Transverse colon (tissue), 4 donors: ENCODE measurements at regions not wholly inside any gene's neighbourhood (a gene's known extent, or its start where the extent isn't known, plus 50 kb on each side); places are given as distances from the start of the nearest gene placed in this dataset.

Experiments
- EP300 ChIP-seq: sonication (generic); formaldehyde crosslinking; IDR thresholded peaks from one replicate; pipeline ENCODE4 v1.6.1; 2017; ENCODE audit warnings: antibody characterized with exemption, low read depth
- POLR2A ChIP-seq: fragments of 450-650 bp; IDR thresholded peaks from one replicate; pipeline ENCODE4 v1.6.1; 2016; ENCODE audit warnings: antibody characterized with exemption, mild to moderate bottlenecking, moderate library complexity
- POLR2AphosphoS5 ChIP-seq, 3 donors: sonication (generic); formaldehyde crosslinking; IDR thresholded peaks; one replicate each; pipeline ENCODE4 v1.6.1; 2016; ENCODE audit warnings: antibody characterized with exemption in 3 of 3
- TF ChIP-seq, protein P1 (sequence below), 5 experiments: fragments of 200-600 bp in 3 of 5; fragments of 450-650 bp in 2 of 5; sonication (generic) in 3 of 5; IDR thresholded peaks; 1 replicate in 2 of 5; 2 replicates in 3 of 5; pipeline ENCODE4 v1.5.1; 2016 to 2017; ENCODE audit warnings: antibody characterized with exemption in 5 of 5, inconsistent platforms in 3 of 5, mild to moderate bottlenecking in 2 of 5, moderate library complexity in 1 of 5

DNA sequence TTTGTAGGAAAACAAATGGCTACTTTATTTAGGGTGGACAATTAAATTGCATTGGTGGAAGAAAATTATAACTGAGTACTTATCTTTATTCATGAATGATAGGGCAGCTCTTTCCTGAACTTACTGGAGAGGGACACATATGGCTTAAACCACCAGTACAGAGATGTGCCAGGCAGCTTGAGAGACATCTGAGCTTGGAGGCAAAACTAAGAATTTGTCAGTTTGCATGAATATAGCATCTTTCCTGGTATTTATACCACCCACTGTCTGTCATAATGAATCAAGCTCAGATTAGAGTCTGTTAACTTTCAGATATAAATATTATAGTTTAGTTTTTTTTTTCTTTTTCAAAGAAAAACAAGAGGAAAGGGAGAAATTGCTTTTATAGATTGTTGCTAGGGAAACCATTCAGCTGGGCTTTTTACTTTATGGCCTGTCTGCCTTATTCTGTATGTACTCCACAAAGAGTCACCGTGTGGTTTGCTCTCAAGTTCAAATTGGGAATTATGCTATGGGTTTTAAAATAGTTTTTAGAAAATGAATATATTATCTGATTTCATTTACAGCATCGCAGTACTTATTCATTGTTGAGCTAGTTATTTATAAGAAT, 477.0 kb upstream of the CHORDC1 start:
- TF ChIP-seq, protein P1, sequence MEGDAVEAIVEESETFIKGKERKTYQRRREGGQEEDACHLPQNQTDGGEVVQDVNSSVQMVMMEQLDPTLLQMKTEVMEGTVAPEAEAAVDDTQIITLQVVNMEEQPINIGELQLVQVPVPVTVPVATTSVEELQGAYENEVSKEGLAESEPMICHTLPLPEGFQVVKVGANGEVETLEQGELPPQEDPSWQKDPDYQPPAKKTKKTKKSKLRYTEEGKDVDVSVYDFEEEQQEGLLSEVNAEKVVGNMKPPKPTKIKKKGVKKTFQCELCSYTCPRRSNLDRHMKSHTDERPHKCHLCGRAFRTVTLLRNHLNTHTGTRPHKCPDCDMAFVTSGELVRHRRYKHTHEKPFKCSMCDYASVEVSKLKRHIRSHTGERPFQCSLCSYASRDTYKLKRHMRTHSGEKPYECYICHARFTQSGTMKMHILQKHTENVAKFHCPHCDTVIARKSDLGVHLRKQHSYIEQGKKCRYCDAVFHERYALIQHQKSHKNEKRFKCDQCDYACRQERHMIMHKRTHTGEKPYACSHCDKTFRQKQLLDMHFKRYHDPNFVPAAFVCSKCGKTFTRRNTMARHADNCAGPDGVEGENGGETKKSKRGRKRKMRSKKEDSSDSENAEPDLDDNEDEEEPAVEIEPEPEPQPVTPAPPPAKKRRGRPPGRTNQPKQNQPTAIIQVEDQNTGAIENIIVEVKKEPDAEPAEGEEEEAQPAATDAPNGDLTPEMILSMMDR (IDR thresholded peaks at IDR 0.05): no peak
- TF ChIP-seq POLR2A (no peak), POLR2AphosphoS5 (IDR thresholded peaks at IDR 0.05) (no peak), EP300 (no peak)
